HL-60 (cell line): ENCODE measurements at regions not wholly inside any gene's neighbourhood (a gene's known extent, or its start where the extent isn't known, plus 50 kb on each side); places are given as distances from the start of the nearest gene placed in this dataset.

Experiments used
- DNase-seq, 2 experiments: peaks; one replicate each; pipeline ENCODE4 v3.0.0-alpha.2; 2010 to 2020; ENCODE audit warnings: low read depth in 1 of 2, low spot score in 1 of 2
- H3K27ac ChIP-seq: fragments of 250-450 bp; sonication (Bioruptor Pico); replicated peaks from 2 replicates; pipeline ENCODE4 v1.5.1; 2020; ENCODE audit warnings: mild to moderate bottlenecking, moderate library complexity
- H3K27me3 ChIP-seq: fragments of 250-450 bp; sonication (Bioruptor Pico); 2 replicates; pipeline ENCODE4 v1.5.1; 2021; ENCODE audit warnings: mild to moderate bottlenecking, moderate library complexity; ENCODE audit not compliant: insufficient read depth, poor library complexity, severe bottlenecking
- H3K4me3 ChIP-seq: replicated peaks from 2 replicates; pipeline ENCODE4 v1.5.1; 2011; ENCODE audit warnings: mild to moderate bottlenecking, control low read depth, low read length; ENCODE audit not compliant: insufficient read depth
- CTCF ChIP-seq: IDR thresholded peaks from one replicate; pipeline ENCODE4 v1.5.1; 2011; ENCODE audit warnings: low read length, control low read depth, inconsistent platforms; ENCODE audit not compliant: insufficient read depth
- GABPA ChIP-seq: IDR thresholded peaks from 2 replicates; pipeline ENCODE4 v1.6.1; 2012; ENCODE audit warnings: low read depth
- POLR2AphosphoS5 ChIP-seq: IDR thresholded peaks from 2 replicates; pipeline ENCODE4 v1.6.1; 2012; ENCODE audit warnings: low read depth
- SPI1 ChIP-seq: IDR thresholded peaks from 2 replicates; pipeline ENCODE4 v1.6.1; 2012; ENCODE audit warnings: low read depth, mild to moderate bottlenecking, borderline replicate concordance
- TF ChIP-seq, protein P1 (sequence below): IDR thresholded peaks from 2 replicates; pipeline ENCODE4 v1.6.1; 2012; ENCODE audit warnings: low read depth; ENCODE audit not compliant: insufficient replicate concordance

DNA sequence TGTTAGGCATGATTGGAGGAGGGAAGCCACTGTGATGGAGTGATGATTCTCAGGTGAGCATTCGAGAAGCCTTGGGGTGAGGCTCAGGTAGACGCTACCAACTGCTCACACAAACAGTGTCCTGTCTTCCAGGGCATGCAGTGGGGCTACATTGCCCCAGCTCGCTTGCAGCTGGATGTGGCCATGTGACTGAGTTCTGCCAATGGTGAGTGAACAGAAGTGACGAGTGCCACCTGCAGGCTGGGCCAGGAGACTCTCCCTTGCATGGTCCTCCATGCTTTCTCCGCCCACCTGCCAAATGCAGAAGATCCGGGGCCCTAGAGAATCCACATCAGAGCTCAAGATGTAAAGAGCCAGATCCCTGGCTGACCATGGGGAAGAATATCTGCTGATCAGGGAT, 195.9 kb downstream of the BCR start:
- H3K27me3 ChIP-seq = peaks cover under 1% of the 10 kb centered on the region
- no peak for TF ChIP-seq SPI1
- no peak for TF ChIP-seq GABPA
- TF ChIP-seq, protein P1, sequence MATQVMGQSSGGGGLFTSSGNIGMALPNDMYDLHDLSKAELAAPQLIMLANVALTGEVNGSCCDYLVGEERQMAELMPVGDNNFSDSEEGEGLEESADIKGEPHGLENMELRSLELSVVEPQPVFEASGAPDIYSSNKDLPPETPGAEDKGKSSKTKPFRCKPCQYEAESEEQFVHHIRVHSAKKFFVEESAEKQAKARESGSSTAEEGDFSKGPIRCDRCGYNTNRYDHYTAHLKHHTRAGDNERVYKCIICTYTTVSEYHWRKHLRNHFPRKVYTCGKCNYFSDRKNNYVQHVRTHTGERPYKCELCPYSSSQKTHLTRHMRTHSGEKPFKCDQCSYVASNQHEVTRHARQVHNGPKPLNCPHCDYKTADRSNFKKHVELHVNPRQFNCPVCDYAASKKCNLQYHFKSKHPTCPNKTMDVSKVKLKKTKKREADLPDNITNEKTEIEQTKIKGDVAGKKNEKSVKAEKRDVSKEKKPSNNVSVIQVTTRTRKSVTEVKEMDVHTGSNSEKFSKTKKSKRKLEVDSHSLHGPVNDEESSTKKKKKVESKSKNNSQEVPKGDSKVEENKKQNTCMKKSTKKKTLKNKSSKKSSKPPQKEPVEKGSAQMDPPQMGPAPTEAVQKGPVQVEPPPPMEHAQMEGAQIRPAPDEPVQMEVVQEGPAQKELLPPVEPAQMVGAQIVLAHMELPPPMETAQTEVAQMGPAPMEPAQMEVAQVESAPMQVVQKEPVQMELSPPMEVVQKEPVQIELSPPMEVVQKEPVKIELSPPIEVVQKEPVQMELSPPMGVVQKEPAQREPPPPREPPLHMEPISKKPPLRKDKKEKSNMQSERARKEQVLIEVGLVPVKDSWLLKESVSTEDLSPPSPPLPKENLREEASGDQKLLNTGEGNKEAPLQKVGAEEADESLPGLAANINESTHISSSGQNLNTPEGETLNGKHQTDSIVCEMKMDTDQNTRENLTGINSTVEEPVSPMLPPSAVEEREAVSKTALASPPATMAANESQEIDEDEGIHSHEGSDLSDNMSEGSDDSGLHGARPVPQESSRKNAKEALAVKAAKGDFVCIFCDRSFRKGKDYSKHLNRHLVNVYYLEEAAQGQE = no peak
- TF ChIP-seq CTCF = no peak
- no peak for TF ChIP-seq POLR2AphosphoS5
- no peak overlapping the region for H3K4me3 ChIP-seq
- peak; percentile 2 to 54 for DNase-seq
- H3K27ac ChIP-seq = no peak overlapping the region

DNA sequence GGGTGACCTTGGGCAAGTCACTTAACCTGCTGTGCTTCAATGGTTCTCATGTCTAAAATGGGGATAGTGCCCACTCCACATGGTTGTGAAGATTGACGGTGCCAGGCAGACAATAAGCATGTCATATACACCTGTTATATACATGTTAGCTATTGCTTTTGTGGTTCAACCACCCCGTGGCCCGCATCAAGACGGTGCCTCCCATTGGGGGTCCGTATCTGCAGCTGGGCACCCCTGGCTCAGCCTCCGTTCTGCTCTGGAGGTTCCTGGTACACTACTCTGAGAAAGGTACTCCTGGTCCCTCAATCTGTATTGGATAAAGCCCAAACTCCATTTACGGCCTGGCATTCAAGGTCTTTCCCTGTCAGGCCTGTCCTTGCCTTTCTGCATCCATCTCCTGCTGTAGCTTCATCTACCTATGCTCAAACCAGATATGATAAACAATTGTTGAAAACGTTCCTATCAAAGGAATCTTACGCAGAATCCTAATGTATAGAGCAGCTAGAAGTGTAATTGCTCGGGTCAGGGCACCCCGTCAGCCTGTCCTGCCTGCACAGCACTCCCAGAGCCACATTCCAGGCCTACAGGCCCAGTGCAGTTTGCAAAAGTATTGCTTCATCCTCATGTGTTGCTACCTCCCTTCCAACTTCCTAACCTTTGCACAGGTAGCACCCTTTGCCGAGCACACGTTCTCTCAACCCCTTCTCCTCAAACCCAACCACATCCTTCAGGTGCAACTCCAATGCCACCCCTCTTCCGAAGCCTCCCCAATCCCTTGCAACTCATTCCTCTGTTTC, 194.9 kb downstream of the BCR start:
- Histone ChIP-seq H3K27ac (no peak overlapping the region), H3K4me3 (no peak overlapping the region), H3K27me3 (peaks cover 4% of the 10 kb centered on the region)
- TF ChIP-seq SPI1 (no peak), GABPA (no peak), POLR2AphosphoS5 (no peak), CTCF (no peak)
- TF ChIP-seq, protein P1 = no peak
- no peak for DNase-seq

DNA sequence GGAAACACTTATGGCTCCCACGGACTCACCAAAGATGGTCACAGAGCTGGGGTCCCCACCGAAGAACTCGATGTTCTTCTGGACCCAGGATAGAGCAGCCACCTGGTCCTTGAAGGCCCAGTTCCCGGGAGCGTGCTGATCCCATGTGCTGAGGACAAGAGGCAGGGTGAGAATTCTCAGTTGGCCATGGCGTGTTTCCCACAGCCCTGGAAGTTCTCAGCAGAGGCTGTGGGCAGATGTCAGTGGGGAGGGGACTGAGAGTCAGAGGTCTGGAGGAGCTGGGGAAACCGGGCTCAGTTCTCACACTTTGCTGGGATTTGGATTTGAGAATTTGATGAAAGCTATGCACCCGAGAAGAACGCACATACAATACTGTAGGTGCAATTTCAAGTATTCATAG, 193.3 kb downstream of the BCR start:
- TF ChIP-seq GABPA (no peak), CTCF (no peak), POLR2AphosphoS5 (no peak), SPI1 (no peak)
- TF ChIP-seq, protein P1 = no peak
- no peak for DNase-seq
- H3K27ac ChIP-seq = no peak overlapping the region
- peaks cover 7% of the 10 kb centered on the region for H3K27me3 ChIP-seq
- no peak overlapping the region for H3K4me3 ChIP-seq
